ENCODE measurements at regions not wholly inside any gene's neighbourhood (a gene's known extent, or its start where the extent isn't known, plus 50 kb on each side); places are given as distances from the start of the nearest gene placed in this dataset.

GRCh38 chr16:77591347-77591746 lies 131.0 kb upstream of the NUDT7 start:
- 73% methylated on average over 6 of the region's 6 CpGs for WGBS (ENCODE audit: missing lambda C conversion rate)
- DNase-seq (ENCODE audit: low read depth in 1 of 2, low spot score in 1 of 2) (no peak), FAIRE-seq (no peak), ATAC-seq (no peak)
- ChIA-PET POLR2A (no interaction called here), CTCF (interaction anchor here (1.0 to 4.1 kb wide), 3 partner anchors 8 to 355 kb away, joined by 3 to 24 read pairs (median 4); no protein-coding TSS in a partner anchor)
- H3K27ac ChIP-seq, result no peak overlapping the region
- no peaks in the 10 kb centered on the region for H3K9me3 ChIP-seq
- no peak overlapping the region for H3K4me3 ChIP-seq
- TF ChIP-seq PBX3 (IDR thresholded peaks at IDR 0.05) (no peak), JUNB (IDR thresholded peaks at IDR 0.05) (no peak), HOXA7 (CRISPR knock-in tag; IDR thresholded peaks at IDR 0.05) (no peak), MAFK (IDR thresholded peaks at IDR 0.05; ENCODE audit: partially characterized antibody) (no peak), HOXB13 (CRISPR knock-in tag; IDR thresholded peaks at IDR 0.05; ENCODE audit: low read depth) (no peak), RNF2 (IDR thresholded peaks at IDR 0.05; ENCODE audit: borderline replicate concordance, low read depth) (no peak), MAZ (IDR thresholded peaks at IDR 0.05; ENCODE audit: borderline replicate concordance, low read depth, low read length) (no peak), EHMT2 (IDR thresholded peaks at IDR 0.05; ENCODE audit: low read depth) (no peak), ZNF302 (CRISPR knock-in tag; IDR thresholded peaks at IDR 0.05) (no peak), HOXB5 (CRISPR knock-in tag; IDR thresholded peaks at IDR 0.05) (no peak), JUN (IDR thresholded peaks at IDR 0.05) (no peak), TP53 (CRISPR knock-in tag; IDR thresholded peaks at IDR 0.05) (no peak), FOSL2 (IDR thresholded peaks at IDR 0.05) (no peak), FOSL2 (CRISPR knock-in tag; IDR thresholded peaks at IDR 0.05) (no peak)
- H3K4me1 ChIP-seq, result peaks cover 1% of the 10 kb centered on the region; the same call in 1 of the 3 replicates
- H3K4me2 ChIP-seq, result no peak overlapping the region

GRCh38 chr16:77592021-77592420 lies 130.3 kb upstream of the NUDT7 start:
- ChIA-PET POLR2A (no interaction called here), CTCF (interaction anchor here (1.0 to 4.1 kb wide), 3 partner anchors 7 to 355 kb away, joined by 3 to 24 read pairs (median 4); no protein-coding TSS in a partner anchor)
- TF ChIP-seq NR3C1 (IDR thresholded peaks at IDR 0.05) (no peak), MYC (IDR thresholded peaks at IDR 0.05; ENCODE audit: borderline replicate concordance, low read length) (no peak), ZSCAN20 (CRISPR knock-in tag; IDR thresholded peaks at IDR 0.05) (no peak), RARB (CRISPR knock-in tag; IDR thresholded peaks at IDR 0.05) (no peak), FOSB (CRISPR knock-in tag; IDR thresholded peaks at IDR 0.05) (no peak), GATA3 (IDR thresholded peaks at IDR 0.05; ENCODE audit: borderline replicate concordance) (no peak), CHD4 (IDR thresholded peaks at IDR 0.05; ENCODE audit: borderline replicate concordance) (no peak)
- ATAC-seq (no peak), FAIRE-seq (no peak), DNase-seq (ENCODE audit: low read depth in 1 of 2, low spot score in 1 of 2) (no peak)
- Histone ChIP-seq H3K9me3 (no peaks in the 10 kb centered on the region), H3K4me3 (no peak overlapping the region), H3K4me2 (no peak overlapping the region), H3K27ac (no peak overlapping the region), H3K4me1 (no peaks in the 10 kb centered on the region)
- 47% methylated on average over 2 of the region's 2 CpGs for WGBS (ENCODE audit: missing lambda C conversion rate)

GRCh38 chr16:77594057-77594456 lies 128.3 kb upstream of the NUDT7 start:
- 53% methylated on average over 5 of the region's 5 CpGs for WGBS (ENCODE audit: missing lambda C conversion rate)
- Histone ChIP-seq H3K4me2 (no peak overlapping the region), H3K27ac (no peak overlapping the region), H3K4me3 (no peak overlapping the region), H3K9me3 (no peaks in the 10 kb centered on the region), H3K4me1 (no peaks in the 10 kb centered on the region)
- ATAC-seq, result no peak
- no peak for DNase-seq (ENCODE audit: low read depth in 1 of 2, low spot score in 1 of 2)
- CTCF ChIA-PET, result interaction anchor here (1.1 to 3.9 kb wide), 4 partner anchors 10 to 357 kb away, joined by 3 to 24 read pairs (median 8); no protein-coding TSS in a partner anchor
- no peak for FAIRE-seq
- POLR2A ChIA-PET, result no interaction called here
- no peak for TF ChIP-seq RAD21 (conservative IDR thresholded peaks at IDR 0.05 in 1 of 2, IDR thresholded peaks at IDR 0.05 in 1 of 2)
- TF ChIP-seq FOXS1 (CRISPR knock-in tag; IDR thresholded peaks at IDR 0.05), result no peak
- no peak for TF ChIP-seq FOSL2 (IDR thresholded peaks at IDR 0.05)
- TF ChIP-seq FOSL2 (CRISPR knock-in tag; IDR thresholded peaks at IDR 0.05), result no peak
- TF ChIP-seq FOSB (CRISPR knock-in tag; IDR thresholded peaks at IDR 0.05), result no peak
- no peak for TF ChIP-seq RFX5 (IDR thresholded peaks at IDR 0.05)
- TF ChIP-seq HMGXB4 (CRISPR knock-in tag; IDR thresholded peaks at IDR 0.05; ENCODE audit: borderline replicate concordance), result no peak
- TF ChIP-seq PBX3 (IDR thresholded peaks at IDR 0.05), result no peak
- TF ChIP-seq NR3C1 (IDR thresholded peaks at IDR 0.05), result no peak
- no peak for TF ChIP-seq HEYL (CRISPR knock-in tag; IDR thresholded peaks at IDR 0.05)
- TF ChIP-seq USF2 (IDR thresholded peaks at IDR 0.05), result no peak
- TF ChIP-seq BHLHE40 (IDR thresholded peaks at IDR 0.05; ENCODE audit: low read depth, low read length), result no peak
- TF ChIP-seq MYC (IDR thresholded peaks at IDR 0.05; ENCODE audit: borderline replicate concordance, low read length), result no peak
- TF ChIP-seq KDM1A (IDR thresholded peaks at IDR 0.05; ENCODE audit: low read depth), result no peak
- no peak for TF ChIP-seq MAX (IDR thresholded peaks at IDR 0.05)
- TF ChIP-seq CBX2 (IDR thresholded peaks at IDR 0.05; ENCODE audit: borderline replicate concordance, low read depth), result no peak
- TF ChIP-seq RCOR1 (IDR thresholded peaks at IDR 0.05; ENCODE audit: low read depth, low read length), result no peak
- TF ChIP-seq CBX8 (IDR thresholded peaks at IDR 0.05), result no peak
